ENCODE measurements at regions not wholly inside any gene's neighbourhood (a gene's known extent, or its start where the extent isn't known, plus 50 kb on each side); places are given as distances from the start of the nearest gene placed in this dataset.

DNA sequence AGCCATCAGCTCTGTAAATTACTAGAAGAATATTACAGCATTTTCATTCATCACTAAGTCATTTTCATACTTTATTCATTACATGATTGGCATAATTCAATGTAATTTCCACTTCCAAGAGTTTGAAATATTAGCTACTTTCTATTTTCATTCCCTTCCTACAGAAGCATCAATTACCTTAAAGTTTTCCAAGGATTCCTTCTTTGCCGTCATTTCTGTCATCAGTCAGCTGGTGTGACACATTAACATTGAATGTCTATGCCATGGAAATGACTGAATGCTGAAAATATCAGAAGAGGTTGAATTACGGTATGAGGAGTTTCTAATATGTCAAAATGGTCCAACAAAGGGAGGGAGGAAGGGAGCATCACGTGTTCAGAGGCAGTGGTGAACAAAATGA lies 718.2 kb upstream of the GRM7 start:
- no peak overlapping the region for H3K4me3 Mint-ChIP-seq
- no peaks in the 10 kb centered on the region for H3K36me3 Mint-ChIP-seq
- no peaks in the 10 kb centered on the region for H3K27me3 Mint-ChIP-seq
- no peaks in the 10 kb centered on the region for H3K9me3 Mint-ChIP-seq
- TF ChIP-seq, protein P1, sequence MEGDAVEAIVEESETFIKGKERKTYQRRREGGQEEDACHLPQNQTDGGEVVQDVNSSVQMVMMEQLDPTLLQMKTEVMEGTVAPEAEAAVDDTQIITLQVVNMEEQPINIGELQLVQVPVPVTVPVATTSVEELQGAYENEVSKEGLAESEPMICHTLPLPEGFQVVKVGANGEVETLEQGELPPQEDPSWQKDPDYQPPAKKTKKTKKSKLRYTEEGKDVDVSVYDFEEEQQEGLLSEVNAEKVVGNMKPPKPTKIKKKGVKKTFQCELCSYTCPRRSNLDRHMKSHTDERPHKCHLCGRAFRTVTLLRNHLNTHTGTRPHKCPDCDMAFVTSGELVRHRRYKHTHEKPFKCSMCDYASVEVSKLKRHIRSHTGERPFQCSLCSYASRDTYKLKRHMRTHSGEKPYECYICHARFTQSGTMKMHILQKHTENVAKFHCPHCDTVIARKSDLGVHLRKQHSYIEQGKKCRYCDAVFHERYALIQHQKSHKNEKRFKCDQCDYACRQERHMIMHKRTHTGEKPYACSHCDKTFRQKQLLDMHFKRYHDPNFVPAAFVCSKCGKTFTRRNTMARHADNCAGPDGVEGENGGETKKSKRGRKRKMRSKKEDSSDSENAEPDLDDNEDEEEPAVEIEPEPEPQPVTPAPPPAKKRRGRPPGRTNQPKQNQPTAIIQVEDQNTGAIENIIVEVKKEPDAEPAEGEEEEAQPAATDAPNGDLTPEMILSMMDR (conservative IDR thresholded peaks at IDR 0.05) = no peak
- H3K4me1 Mint-ChIP-seq (ENCODE audit: unreplicated experiment) = no peaks in the 10 kb centered on the region
- no peak overlapping the region for H3K27ac Mint-ChIP-seq
- no peak for DNase-seq (ENCODE audit: extremely low spot score, unreplicated experiment)

DNA sequence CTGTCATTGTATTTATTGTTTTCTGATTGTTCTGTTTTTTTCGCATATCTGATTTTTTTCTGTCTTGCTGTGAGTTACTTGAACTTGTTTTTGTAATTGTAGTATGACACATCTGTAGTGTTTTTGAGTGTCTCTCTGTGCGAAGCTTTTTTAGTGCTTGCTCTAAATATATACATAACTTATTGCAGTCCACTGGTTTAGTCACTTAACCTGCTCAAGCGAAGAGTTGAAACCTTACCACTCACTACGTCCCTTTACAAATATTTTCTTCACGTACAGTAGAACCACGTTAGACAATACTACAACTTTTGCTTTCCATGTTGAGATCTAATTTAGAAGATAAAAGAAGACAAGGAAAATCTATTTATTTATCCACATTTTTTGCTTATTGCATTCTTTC lies 713.0 kb upstream of the GRM7 start:
- Mint-ChIP-seq H3K27ac (no peak overlapping the region), H3K4me1 (ENCODE audit: unreplicated experiment) (no peaks in the 10 kb centered on the region), H3K27me3 (no peaks in the 10 kb centered on the region), H3K9me3 (no peaks in the 10 kb centered on the region), H3K4me3 (no peak overlapping the region), H3K36me3 (no peaks in the 10 kb centered on the region)
- TF ChIP-seq, protein P1 (conservative IDR thresholded peaks at IDR 0.05) = no peak
- DNase-seq (ENCODE audit: extremely low spot score, unreplicated experiment) = no peak

GRCh38 chr3:6155650-6156338 lies 705.1 kb upstream of the GRM7 start:
- TF ChIP-seq, protein P1 (conservative IDR thresholded peaks at IDR 0.05) = no peak
- Mint-ChIP-seq H3K4me3 (peak overlapping the region; percentile 18), H3K4me1 (ENCODE audit: unreplicated experiment) (peaks cover 24% of the 10 kb centered on the region), H3K36me3 (no peaks in the 10 kb centered on the region), H3K27me3 (no peaks in the 10 kb centered on the region), H3K9me3 (no peaks in the 10 kb centered on the region), H3K27ac (peak overlapping the region; percentile 77)
- DNase-seq (ENCODE audit: extremely low spot score, unreplicated experiment) = no peak

GRCh38 chr3:6165951-6166350 lies 695.0 kb upstream of the GRM7 start:
- TF ChIP-seq, protein P1 (conservative IDR thresholded peaks at IDR 0.05) = no peak
- no peak for DNase-seq (ENCODE audit: extremely low spot score, unreplicated experiment)
- no peaks in the 10 kb centered on the region for H3K36me3 Mint-ChIP-seq
- no peak overlapping the region for H3K27ac Mint-ChIP-seq
- no peaks in the 10 kb centered on the region for H3K27me3 Mint-ChIP-seq
- H3K9me3 Mint-ChIP-seq = no peaks in the 10 kb centered on the region
- H3K4me1 Mint-ChIP-seq (ENCODE audit: unreplicated experiment) = peaks cover 14% of the 10 kb centered on the region
- H3K4me3 Mint-ChIP-seq = no peak overlapping the region

DNA sequence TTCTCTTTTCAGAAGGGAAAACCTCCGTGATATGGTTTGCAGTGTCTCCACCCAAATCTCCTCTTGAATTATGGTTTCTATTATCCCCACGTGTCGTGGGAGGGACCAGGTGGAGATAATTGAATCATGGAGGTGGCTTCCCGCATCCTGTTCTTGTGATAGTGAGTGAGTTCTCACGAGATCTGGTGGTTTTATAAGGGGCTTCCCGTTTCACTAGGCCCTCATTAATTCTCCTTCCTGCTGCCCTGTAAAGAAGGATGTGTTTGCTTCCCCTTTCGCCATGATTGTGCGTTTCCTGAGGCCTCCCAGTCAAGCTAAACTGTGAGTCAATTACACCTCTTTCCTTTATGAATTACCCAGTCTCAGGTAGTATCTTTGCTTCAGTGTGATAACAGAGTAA lies 692.7 kb upstream of the GRM7 start:
- DNase-seq (ENCODE audit: extremely low spot score, unreplicated experiment) = no peak
- H3K4me3 Mint-ChIP-seq = no peak overlapping the region
- H3K27ac Mint-ChIP-seq = no peak overlapping the region
- peaks cover 14% of the 10 kb centered on the region for H3K4me1 Mint-ChIP-seq (ENCODE audit: unreplicated experiment)
- TF ChIP-seq, protein P1 (conservative IDR thresholded peaks at IDR 0.05) = no peak
- H3K9me3 Mint-ChIP-seq = no peaks in the 10 kb centered on the region
- no peaks in the 10 kb centered on the region for H3K27me3 Mint-ChIP-seq
- no peaks in the 10 kb centered on the region for H3K36me3 Mint-ChIP-seq
